Stomach (tissue), 4 donors: ENCODE measurements at regions not wholly inside any gene's neighbourhood (a gene's known extent, or its start where the extent isn't known, plus 50 kb on each side); places are given as distances from the start of the nearest gene placed in this dataset.

Source experiments
- CTCF ChIP-seq, 7 experiments: fragments of 450-650 bp in 4 of 7; fragments of 200-600 bp in 3 of 7; sonication (generic) in 3 of 7; IDR thresholded peaks; one replicate each; pipeline ENCODE4 v1.5.1; 2016 to 2019; ENCODE audit warnings: antibody characterized with exemption in 7 of 7, control low read depth in 2 of 7, mild to moderate bottlenecking in 1 of 7
- EP300 ChIP-seq: sonication (generic); formaldehyde crosslinking; IDR thresholded peaks from one replicate; pipeline ENCODE4 v1.6.1; 2017; ENCODE audit warnings: antibody characterized with exemption
- POLR2A ChIP-seq, 4 donors: fragments of 450-650 bp; IDR thresholded peaks; one replicate each; pipeline ENCODE4 v1.6.1; 2016; ENCODE audit warnings: antibody characterized with exemption in 4 of 4, control low read depth in 2 of 4, mild to moderate bottlenecking in 1 of 4, moderate library complexity in 1 of 4

GRCh38 chr3:65107174-65107573 is 419.4 kb upstream of the ADAMTS9 start:
- no peak for TF ChIP-seq CTCF (IDR thresholded peaks at IDR 0.05)
- no peak for TF ChIP-seq EP300
- no peak for TF ChIP-seq POLR2A (IDR thresholded peaks at IDR 0.05)
